Brain microvascular endothelial cell (primary cell): ENCODE measurements at regions not wholly inside any gene's neighbourhood (a gene's known extent, or its start where the extent isn't known, plus 50 kb on each side); places are given as distances from the start of the nearest gene placed in this dataset.
"Not testable (repeated sequence)": the region's sequence is repeated elsewhere in the genome, so short reads cannot be mapped to it uniquely, and the experiment has no call there.

ENCODE experiments used
- DNase-seq: peaks from one replicate; pipeline ENCODE4 v3.0.0-alpha.2; 2020
- H3K27ac ChIP-seq: fragments of 250-450 bp; sonication (Bioruptor Pico); 2 replicates; pipeline ENCODE4 v1.5.1; 2020; ENCODE audit warnings: mild to moderate bottlenecking, moderate library complexity
- H3K27me3 ChIP-seq: fragments of 250-450 bp; sonication (Bioruptor Pico); replicated peaks from 2 replicates; pipeline ENCODE4 v1.5.1; 2020; ENCODE audit warnings: mild to moderate bottlenecking
- H3K36me3 ChIP-seq: fragments of 250-450 bp; sonication (Bioruptor Pico); replicated peaks from 2 replicates; pipeline ENCODE4 v1.5.1; 2020; ENCODE audit warnings: mild to moderate bottlenecking
- H3K4me3 ChIP-seq: 2 replicates; pipeline ENCODE4 v1.5.1; 2011; ENCODE audit warnings: low read depth, mild to moderate bottlenecking, control low read depth, low read length, moderate library complexity
- in situ Hi-C: cut with HindIII; loops from 2 replicates; pipeline ENCODE4 v1.10.0; 2017; ENCODE audit warnings: low sequenced_read_pairs, low pct_ligation_motif_present
- TF ChIP-seq, protein P1 (sequence below): IDR thresholded peaks from 2 replicates; pipeline ENCODE4 v1.5.1; 2011; ENCODE audit warnings: low read depth, mild to moderate bottlenecking, moderate library complexity, low read length, control low read depth, inconsistent platforms; ENCODE audit errors: missing control alignments

DNA sequence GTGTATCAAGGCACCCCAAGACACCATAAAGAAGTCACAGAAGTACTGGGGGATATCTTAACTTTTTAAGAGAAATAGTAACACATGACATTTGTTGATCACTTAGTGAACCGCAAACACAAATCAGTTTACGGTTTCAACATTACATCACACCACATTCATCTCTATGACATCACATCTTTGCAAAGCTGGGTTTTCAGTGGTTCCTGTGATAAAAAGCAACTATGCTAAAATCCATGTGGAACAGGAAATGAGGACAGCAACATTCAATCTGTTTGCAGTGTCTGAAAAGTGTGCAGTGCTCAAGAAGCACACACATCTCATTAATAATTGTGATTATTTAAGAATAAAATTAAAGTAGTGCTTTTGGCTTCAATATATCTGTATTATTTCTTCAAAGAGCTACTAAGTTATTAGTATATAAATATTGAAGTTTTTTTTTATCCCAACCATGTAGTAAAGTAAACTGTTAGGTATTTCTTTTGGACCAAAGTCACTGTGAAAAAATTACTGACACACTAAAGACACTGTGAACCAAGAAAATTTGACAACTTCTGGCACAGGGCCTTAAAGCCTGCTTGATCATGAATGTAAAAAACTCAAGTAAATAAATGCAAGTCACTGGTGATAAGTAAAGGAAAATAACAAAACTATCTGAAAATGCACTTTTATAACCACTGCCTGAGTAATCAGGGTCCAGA, 156.0 kb upstream of the SOX6 start:
- Histone ChIP-seq H3K4me3 (no peak overlapping the region), H3K27me3 (no peaks in the 10 kb centered on the region), H3K27ac (no peak overlapping the region), H3K36me3 (no peaks in the 10 kb centered on the region)
- DNase-seq = no peak
- in situ Hi-C loops = no loop called here
- TF ChIP-seq, protein P1, sequence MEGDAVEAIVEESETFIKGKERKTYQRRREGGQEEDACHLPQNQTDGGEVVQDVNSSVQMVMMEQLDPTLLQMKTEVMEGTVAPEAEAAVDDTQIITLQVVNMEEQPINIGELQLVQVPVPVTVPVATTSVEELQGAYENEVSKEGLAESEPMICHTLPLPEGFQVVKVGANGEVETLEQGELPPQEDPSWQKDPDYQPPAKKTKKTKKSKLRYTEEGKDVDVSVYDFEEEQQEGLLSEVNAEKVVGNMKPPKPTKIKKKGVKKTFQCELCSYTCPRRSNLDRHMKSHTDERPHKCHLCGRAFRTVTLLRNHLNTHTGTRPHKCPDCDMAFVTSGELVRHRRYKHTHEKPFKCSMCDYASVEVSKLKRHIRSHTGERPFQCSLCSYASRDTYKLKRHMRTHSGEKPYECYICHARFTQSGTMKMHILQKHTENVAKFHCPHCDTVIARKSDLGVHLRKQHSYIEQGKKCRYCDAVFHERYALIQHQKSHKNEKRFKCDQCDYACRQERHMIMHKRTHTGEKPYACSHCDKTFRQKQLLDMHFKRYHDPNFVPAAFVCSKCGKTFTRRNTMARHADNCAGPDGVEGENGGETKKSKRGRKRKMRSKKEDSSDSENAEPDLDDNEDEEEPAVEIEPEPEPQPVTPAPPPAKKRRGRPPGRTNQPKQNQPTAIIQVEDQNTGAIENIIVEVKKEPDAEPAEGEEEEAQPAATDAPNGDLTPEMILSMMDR = no peak

DNA sequence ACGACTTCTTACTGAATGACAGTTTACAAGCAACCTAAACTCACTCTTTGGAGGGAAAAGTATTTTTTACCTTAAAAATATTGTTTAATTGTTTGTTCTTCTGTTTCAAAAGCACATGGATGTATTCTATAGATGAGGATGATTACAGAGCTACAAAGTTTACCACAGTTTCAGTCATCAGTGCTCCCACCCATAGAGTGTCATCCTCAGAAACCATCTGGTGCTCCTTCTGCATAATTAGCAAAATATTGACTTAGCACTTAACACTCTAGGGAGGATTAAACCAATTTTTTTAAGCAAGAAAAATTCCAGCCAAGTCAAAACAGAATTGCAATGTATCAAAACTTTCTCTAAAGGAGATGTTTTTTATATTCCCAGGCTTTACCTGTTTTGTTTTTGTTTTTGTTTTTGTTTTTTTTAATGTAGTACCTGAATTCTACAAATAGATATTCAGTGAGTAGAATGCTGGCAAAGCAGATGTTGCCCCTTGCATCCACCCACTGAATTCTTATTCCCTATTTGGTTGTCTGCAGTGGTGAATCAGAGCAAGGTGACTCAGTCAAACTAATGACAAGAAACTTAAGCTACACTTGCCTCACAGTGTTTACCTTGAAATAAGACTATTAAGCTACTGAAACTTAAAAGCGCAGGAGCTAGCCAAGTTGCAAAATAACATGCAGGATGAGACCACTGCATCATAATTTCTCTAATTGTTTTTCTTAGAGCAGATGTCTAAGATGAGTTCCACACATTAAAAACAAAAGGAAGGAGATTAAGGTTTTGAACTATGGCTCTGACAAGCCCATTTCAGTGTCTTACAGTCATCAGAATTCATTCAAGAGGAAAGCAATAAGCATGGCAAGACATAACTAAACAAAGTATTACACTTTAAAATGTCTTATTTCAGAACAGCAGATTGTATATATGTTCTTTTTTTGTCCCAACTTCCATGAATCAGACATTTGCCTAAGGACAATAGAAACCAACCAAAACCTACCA, 155.1 kb upstream of the SOX6 start:
- TF ChIP-seq, protein P1 = no peak
- peak; percentile 56 for DNase-seq
- Histone ChIP-seq H3K27me3 (no peaks in the 10 kb centered on the region), H3K27ac (no peak overlapping the region), H3K4me3 (no peak overlapping the region), H3K36me3 (no peaks in the 10 kb centered on the region)
- in situ Hi-C loops = no loop called here

GRCh38 chr11:16505481-16505880, 149.1 kb upstream of the SOX6 start:
- Histone ChIP-seq H3K36me3 (no peaks in the 10 kb centered on the region), H3K27ac (no peak overlapping the region), H3K27me3 (no peaks in the 10 kb centered on the region), H3K4me3 (no peak overlapping the region)
- DNase-seq = no peak
- in situ Hi-C loops = no loop called here
- TF ChIP-seq, protein P1 = no peak

DNA sequence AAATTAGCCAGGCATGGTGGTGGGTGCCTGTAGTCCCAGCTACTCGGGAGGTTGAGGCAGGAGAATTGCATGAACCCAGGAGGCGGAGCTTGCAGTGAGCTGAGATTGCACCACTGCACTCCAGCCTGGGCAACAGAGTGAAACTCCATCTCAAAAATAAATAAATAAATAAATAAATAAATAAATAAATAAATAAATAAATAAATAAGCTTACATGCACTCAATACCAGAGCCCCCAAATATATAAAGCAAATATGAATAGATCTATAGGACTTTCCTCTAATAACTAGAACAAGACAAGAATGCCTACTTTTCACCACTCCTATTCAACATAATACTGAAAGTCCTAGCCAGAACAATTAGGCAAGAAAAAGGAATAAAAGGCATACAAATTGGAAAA, 147.5 kb upstream of the SOX6 start:
- H3K27ac ChIP-seq, H3K4me3 ChIP-seq, DNase-seq, H3K27me3 ChIP-seq, H3K36me3 ChIP-seq, in situ Hi-C loops: not testable (repeated sequence)

DNA sequence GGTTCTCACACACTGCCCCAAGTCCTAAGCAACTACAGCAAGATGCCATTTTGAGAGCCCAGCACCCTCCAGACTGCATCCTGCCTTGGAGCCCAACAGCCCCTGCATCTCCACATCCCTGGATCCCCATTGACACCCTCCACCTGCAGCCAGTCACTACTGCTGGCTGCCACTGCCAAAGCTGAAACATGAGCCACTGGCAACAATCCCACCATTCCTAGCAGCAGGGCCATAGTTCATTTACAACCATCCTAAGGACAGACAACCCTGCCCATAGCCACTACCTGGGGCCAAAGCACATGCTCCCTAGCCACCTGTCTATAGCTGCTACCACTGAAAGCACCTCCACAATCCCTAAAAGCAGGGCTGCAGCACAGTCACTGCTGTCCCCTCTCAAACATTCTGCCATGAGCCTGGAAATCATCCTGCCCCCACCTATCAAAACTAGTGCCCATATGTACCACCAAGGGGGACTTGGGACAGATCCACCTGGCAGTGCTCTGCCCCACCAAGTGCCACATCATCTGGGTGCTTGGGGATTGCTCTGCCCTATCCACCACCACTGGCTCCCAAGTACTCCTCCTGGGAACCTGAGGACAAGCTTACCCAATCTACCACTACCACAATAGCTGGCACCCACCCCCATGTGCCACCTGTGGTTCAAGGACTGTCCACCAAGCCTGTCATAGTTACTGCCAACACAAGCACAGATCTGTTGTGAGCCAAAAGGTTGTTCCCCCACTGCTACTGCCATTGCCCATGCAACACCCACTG, 138.8 kb upstream of the SOX6 start:
- TF ChIP-seq, protein P1 = no peak
- H3K36me3 ChIP-seq = no peaks in the 10 kb centered on the region
- H3K27me3 ChIP-seq = no peaks in the 10 kb centered on the region
- no peak overlapping the region for H3K4me3 ChIP-seq
- no peak for DNase-seq
- in situ Hi-C loops = no loop called here
- H3K27ac ChIP-seq = no peak overlapping the region

GRCh38 chr11:16484434-16484833, 128.1 kb upstream of the SOX6 start:
- in situ Hi-C loops = no loop called here
- Histone ChIP-seq H3K27me3 (no peaks in the 10 kb centered on the region), H3K4me3 (no peak overlapping the region), H3K36me3 (no peaks in the 10 kb centered on the region), H3K27ac (no peak overlapping the region)
- TF ChIP-seq, protein P1 = no peak
- DNase-seq = no peak
